Spinal cord (tissue), 9 donors: ENCODE measurements at regions not wholly inside any gene's neighbourhood (a gene's known extent, or its start where the extent isn't known, plus 50 kb on each side); places are given as distances from the start of the nearest gene placed in this dataset.

Source experiments
- DNase-seq, 6 donors: peaks; one replicate each; pipeline versions ENCODE4 v3.0.0 to v3.0.0-alpha.2; 2013 to 2015; ENCODE audit warnings: low spot score in 6 of 6, low read depth in 4 of 6
- H3K27ac ChIP-seq: one replicate; pipeline ENCODE4 v1.5.1; 2013; ENCODE audit warnings: low read depth, low read length, control low read depth
- H3K27me3 ChIP-seq: one replicate; pipeline ENCODE4 v1.6.1; 2013; ENCODE audit warnings: low read length; ENCODE audit not compliant: control insufficient read depth, insufficient read depth
- H3K36me3 ChIP-seq: one replicate; pipeline ENCODE4 v1.6.1; 2013; ENCODE audit warnings: low read length; ENCODE audit not compliant: control insufficient read depth, insufficient read depth
- H3K4me1 ChIP-seq: one replicate; pipeline ENCODE4 v1.6.1; 2013; ENCODE audit warnings: low read length; ENCODE audit not compliant: control insufficient read depth, insufficient read depth
- H3K4me3 ChIP-seq: one replicate; pipeline ENCODE4 v1.5.1; 2013; ENCODE audit warnings: low read depth, low read length, control low read depth
- H3K9me3 ChIP-seq: one replicate; pipeline ENCODE4 v1.6.1; 2013; ENCODE audit warnings: low read length; ENCODE audit not compliant: control insufficient read depth, insufficient read depth
- WGBS: methylation state at CpG from one replicate; pipeline ENCODE4 v1.1.5; 2013; ENCODE audit warnings: missing lambda C conversion rate; ENCODE audit not compliant: insufficient coverage; 5-methylcytosine and 5-hydroxymethylcytosine counted together
- donor health status: healthy.

GRCh38 chr15:69855258-69856000, 242.3 kb downstream of the TLE3 start:
- peaks cover 29% of the 10 kb centered on the region for H3K4me1 ChIP-seq
- no peak overlapping the region for H3K4me3 ChIP-seq
- peak in 2 of 6 donors; percentile 20 to 79 for DNase-seq
- H3K27ac ChIP-seq = no peak overlapping the region
- H3K9me3 ChIP-seq = no peaks in the 10 kb centered on the region
- H3K27me3 ChIP-seq = peaks cover under 1% of the 10 kb centered on the region
- no peaks in the 10 kb centered on the region for H3K36me3 ChIP-seq
- WGBS = 73% methylated on average over 6 of the region's 13 CpGs

GRCh38 chr15:69857250-69857649, 240.5 kb downstream of the TLE3 start:
- Histone ChIP-seq H3K27ac (no peak overlapping the region), H3K36me3 (no peaks in the 10 kb centered on the region), H3K4me1 (peaks cover 25% of the 10 kb centered on the region), H3K9me3 (no peaks in the 10 kb centered on the region), H3K27me3 (peaks cover 3% of the 10 kb centered on the region), H3K4me3 (no peak overlapping the region)
- no peak for DNase-seq
- WGBS = 83% methylated on average over 6 of the region's 6 CpGs

- Histone ChIP-seq H3K4me1 (peaks cover 24% of the 10 kb centered on the region), H3K4me3 (no peak overlapping the region), H3K27me3 (peaks cover 3% of the 10 kb centered on the region), H3K27ac (no peak overlapping the region), H3K9me3 (no peaks in the 10 kb centered on the region), H3K36me3 (no peaks in the 10 kb centered on the region)
- no peak for DNase-seq
- WGBS = 66% methylated on average over 9 of the region's 10 CpGs
These were observed 239.9 kb downstream of the TLE3 start for GRCh38 chr15:69857686-69858391.

- H3K27me3 ChIP-seq = peaks cover 3% of the 10 kb centered on the region
- no peak overlapping the region for H3K4me3 ChIP-seq
- 69% methylated on average over 4 of the region's 5 CpGs for WGBS
- no peak for DNase-seq
- peaks cover 19% of the 10 kb centered on the region for H3K4me1 ChIP-seq
- no peaks in the 10 kb centered on the region for H3K36me3 ChIP-seq
- no peaks in the 10 kb centered on the region for H3K9me3 ChIP-seq
- H3K27ac ChIP-seq = no peak overlapping the region
These were observed 239.3 kb downstream of the TLE3 start for GRCh38 chr15:69858456-69858855.

- WGBS = no CpG with 5 or more reads among the region's 5 CpGs
- Histone ChIP-seq H3K27me3 (peaks cover 3% of the 10 kb centered on the region), H3K27ac (no peak overlapping the region), H3K9me3 (no peaks in the 10 kb centered on the region), H3K36me3 (no peaks in the 10 kb centered on the region), H3K4me3 (no peak overlapping the region), H3K4me1 (peaks cover 14% of the 10 kb centered on the region)
- DNase-seq = no peak
These were observed 237.9 kb downstream of the TLE3 start for GRCh38 chr15:69859866-69860265.

- DNase-seq = no peak
- H3K4me1 ChIP-seq = peaks cover 14% of the 10 kb centered on the region
- H3K4me3 ChIP-seq = no peak overlapping the region
- H3K9me3 ChIP-seq = no peaks in the 10 kb centered on the region
- no peak overlapping the region for H3K27ac ChIP-seq
- H3K36me3 ChIP-seq = no peaks in the 10 kb centered on the region
- peaks cover 3% of the 10 kb centered on the region for H3K27me3 ChIP-seq
- WGBS = 93% methylated on average over 3 of the region's 7 CpGs
These were observed 237.4 kb downstream of the TLE3 start for GRCh38 chr15:69860321-69860720.

GRCh38 chr15:69860921-69861320, 236.8 kb downstream of the TLE3 start:
- Histone ChIP-seq H3K36me3 (no peaks in the 10 kb centered on the region), H3K27ac (no peak overlapping the region), H3K4me3 (no peak overlapping the region), H3K27me3 (peaks cover 3% of the 10 kb centered on the region), H3K4me1 (peaks cover 14% of the 10 kb centered on the region), H3K9me3 (no peaks in the 10 kb centered on the region)
- DNase-seq = no peak
- 89% methylated on average over 6 of the region's 9 CpGs for WGBS

- Histone ChIP-seq H3K27ac (no peak overlapping the region), H3K4me3 (no peak overlapping the region), H3K36me3 (no peaks in the 10 kb centered on the region), H3K4me1 (peaks cover 14% of the 10 kb centered on the region), H3K9me3 (no peaks in the 10 kb centered on the region), H3K27me3 (peaks cover 3% of the 10 kb centered on the region)
- WGBS = 59% methylated on average over 5 of the region's 8 CpGs
- DNase-seq = no peak
These were observed 236.2 kb downstream of the TLE3 start for GRCh38 chr15:69861331-69862171.

GRCh38 chr15:69862540-69862939, 235.2 kb downstream of the TLE3 start:
- H3K9me3 ChIP-seq = no peaks in the 10 kb centered on the region
- no peak overlapping the region for H3K27ac ChIP-seq
- H3K4me1 ChIP-seq = peaks cover 14% of the 10 kb centered on the region
- no peak overlapping the region for H3K4me3 ChIP-seq
- DNase-seq = no peak
- H3K36me3 ChIP-seq = no peaks in the 10 kb centered on the region
- H3K27me3 ChIP-seq = peaks cover 3% of the 10 kb centered on the region
- WGBS = 100% methylated on average over 1 of the region's 4 CpGs
